Activated CD4-positive, alpha-beta T cell treated with anti-CD3 and anti-CD28 coated beads for 1 hour (primary cell): ENCODE measurements at regions not wholly inside any gene's neighbourhood (a gene's known extent, or its start where the extent isn't known, plus 50 kb on each side); places are given as distances from the start of the nearest gene placed in this dataset.
"Not testable (repeated sequence)": the region's sequence is repeated elsewhere in the genome, so short reads cannot be mapped to it uniquely, and the experiment has no call there.

Experiments
- DNase-seq: peaks from one replicate; pipeline ENCODE4 v3.0.0-alpha.2; 2020

GRCh38 chr3:194028434-194029004, 107.4 kb upstream of the HES1 start:
- DNase-seq = no peak

GRCh38 chr3:194029846-194030245, 106.1 kb upstream of the HES1 start:
- no peak for DNase-seq

DNA sequence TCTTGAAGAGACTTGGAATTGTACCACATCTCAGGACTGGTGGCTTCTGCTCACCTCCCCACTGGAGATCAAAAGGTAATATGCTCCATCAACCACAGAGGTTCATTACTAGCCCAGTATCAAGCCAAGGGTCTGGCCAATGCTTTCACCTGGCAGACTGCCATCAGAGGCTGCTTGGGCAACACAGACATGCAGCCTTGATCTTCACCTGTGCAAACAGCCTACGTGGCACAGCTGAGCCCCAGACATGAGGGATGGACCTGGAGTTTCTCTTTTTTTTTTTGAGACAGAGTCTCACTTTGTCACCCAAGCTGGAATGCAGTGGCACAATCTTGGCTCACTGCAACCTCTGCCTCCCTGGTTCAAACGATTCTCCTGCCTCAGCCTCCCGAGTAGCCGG, 105.6 kb upstream of the HES1 start:
- DNase-seq = no peak

DNA sequence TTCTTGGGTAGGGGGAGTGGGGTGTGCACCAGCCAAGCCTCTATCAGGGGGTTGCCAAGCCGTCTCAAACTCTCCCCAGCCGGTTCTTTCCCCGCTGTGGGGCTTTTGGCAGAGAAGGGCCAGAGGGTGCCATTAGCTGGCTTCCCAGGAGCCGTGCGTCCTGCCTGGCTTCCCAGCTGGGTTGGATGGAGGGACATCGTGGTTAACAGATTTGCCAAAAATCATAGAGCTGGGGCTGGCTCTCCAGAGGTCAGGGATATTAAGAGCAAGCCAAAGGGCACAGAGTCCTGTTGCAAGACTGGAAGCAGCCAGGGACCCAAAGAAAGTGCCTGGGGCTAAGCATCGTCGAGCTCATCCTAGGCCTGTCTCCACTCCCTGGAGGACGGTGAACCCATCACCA, 104.6 kb upstream of the HES1 start:
- DNase-seq = no peak

GRCh38 chr3:194031867-194032635, 103.9 kb upstream of the HES1 start:
- no peak for DNase-seq

DNA sequence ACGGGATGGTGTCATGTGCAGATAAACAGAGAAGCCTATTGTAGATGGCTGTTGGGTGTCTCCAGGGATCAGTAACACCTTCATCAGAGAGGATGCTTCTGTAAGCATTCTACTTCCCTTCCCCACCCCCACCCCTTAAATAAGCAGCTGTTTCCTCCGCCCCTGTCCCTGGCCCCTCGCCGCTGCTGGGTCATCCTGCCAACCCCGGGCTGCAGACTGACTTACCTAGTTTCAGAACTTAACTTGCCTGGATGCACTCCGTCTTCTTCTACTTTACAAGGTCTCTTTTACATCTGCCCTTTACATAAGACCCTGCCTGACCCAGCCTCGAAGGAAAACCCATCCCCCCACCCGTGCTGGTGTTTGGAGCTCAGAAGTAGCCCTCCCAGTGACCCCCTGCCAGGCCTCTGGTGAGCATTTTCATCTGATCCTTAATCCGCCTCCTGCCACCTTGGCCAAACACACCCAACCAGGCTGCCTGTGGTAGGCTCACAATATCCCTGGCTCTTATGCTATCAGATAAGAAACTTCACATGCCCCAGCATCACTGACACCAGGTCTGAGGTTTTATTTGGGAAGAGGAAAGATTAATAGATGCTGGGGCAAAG, 103.0 kb upstream of the HES1 start:
- no peak for DNase-seq

DNA sequence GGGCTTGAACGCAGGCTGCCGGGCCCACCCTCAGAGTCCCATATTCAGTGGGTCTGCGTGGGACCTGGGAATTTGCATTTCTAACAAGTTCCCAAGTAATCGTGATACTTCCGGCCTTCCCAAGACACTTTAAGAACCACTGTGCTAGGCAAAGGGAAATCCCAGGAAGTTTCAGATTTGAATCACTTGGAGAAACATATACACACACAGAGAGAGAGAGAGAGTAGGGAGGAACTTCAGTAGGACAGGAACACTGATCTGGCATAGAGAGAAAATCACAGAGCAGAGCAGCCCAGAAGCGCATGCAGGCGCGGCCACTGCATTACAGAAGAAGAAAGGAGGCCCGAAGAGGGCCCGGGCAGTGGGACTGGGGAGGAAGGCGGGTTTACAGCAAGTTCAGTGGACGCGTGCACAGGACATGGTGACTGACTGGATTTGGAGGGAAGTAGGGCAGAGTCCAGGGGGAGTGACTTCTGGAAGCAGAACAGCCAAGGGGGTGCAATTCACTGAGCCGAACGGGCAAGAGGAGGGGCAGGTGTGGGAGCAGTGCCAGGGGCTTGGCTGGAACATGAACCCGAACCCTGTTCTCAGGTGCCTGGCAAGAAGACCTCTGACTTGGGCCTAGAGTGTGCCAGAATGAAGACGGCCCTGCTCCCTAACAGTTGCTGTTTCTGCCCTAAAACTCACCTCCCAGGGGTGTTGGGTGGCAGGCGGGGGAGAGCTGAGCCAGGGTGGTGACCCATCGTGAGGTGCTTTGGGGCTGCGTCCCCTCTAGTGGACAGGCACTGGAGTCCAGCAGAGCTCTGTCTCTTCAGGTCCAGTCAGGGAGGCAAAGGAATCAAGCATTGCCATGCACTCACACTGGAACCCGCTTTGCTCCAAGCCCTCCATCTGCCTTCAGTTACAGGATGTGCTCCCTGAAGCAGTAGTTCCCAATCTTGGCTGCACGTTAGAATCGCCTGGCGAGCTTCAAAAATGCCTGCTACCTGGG, 101.3 kb upstream of the HES1 start:
- DNase-seq = no peak

- no peak for DNase-seq
Measured at GRCh38 chr3:194035406-194036138, 100.4 kb upstream of the HES1 start.

GRCh38 chr3:194036842-194037241, 99.1 kb upstream of the HES1 start:
- no peak for DNase-seq

GRCh38 chr3:194038346-194038745, 97.6 kb upstream of the HES1 start:
- DNase-seq = not testable (repeated sequence)

- no peak for DNase-seq
Measured at GRCh38 chr3:194038960-194039359, 97.0 kb upstream of the HES1 start.

DNA sequence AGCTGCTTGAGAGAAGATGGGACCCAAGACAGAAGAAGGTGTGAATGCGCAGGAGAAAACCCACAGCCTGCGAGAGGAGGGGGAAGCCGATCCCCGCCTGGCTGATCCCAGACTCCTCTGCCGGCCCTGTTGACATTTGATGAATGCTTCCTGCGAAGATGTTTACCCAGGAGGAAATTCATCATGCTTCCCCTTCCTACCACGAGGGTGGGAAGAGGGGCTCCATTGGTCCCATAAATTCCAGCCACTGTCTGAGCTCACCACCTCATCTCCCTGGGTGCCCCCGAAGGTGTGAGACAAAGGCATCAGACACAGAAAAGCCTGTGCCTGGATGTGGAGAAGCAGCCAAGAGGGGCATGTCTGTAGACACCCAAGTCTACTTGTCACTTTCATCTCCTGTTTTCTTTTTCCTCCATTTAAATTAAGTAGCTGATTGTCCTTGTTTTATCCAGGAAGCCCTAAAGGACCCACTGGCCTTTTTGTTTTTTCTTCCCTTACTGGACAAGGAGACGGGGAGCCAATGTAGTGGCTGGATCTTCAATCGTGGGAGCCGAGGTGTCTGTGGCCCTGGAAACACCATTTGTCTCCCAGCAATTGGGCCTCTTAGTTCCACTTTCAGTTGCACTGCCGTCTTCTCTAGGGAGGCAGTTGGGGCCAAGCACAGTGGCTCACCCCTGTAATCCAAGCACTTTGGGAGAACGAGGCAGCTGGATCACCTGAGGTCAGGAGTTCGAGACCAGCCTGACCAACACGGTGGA, 95.3 kb upstream of the HES1 start:
- DNase-seq = no peak

DNA sequence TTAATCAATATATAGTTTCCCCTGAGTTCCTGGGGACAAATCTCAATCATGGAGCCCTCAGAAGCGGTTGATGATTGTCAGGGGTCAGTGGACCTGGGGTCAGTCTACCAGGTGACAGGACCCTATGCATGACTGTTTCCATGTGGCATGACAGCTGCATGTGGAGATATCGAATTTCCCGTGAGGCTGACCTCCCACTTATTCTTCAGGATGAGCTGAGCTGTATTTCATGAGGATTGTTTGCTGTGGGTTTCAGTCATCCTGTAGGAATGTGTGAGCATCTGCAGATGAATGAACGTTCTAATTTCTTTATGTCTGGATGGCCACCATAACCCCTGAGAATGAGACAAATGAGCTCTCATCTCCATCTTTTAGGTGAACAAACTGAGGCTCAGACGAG, 93.0 kb upstream of the HES1 start:
- no peak for DNase-seq

GRCh38 chr3:194043516-194043915, 92.4 kb upstream of the HES1 start:
- DNase-seq = no peak

DNA sequence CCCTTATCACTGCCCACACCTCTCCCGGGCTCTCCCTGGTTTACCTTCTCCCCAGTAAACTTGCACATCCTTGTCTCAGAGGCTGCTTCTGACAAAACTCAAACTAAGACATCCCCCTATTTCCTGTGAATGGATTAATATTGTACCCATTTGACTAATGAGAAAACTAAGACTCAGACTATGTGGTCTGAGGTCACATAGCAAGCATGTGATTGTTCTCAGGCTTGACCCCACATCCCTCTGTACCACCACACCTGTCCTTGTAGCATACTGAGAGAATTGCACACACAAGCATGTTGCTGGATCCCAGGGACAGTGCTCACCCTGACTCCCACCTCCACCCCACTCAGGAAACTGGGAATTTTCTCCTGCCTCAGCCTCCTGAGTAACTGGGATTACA, 90.7 kb upstream of the HES1 start:
- DNase-seq = no peak

GRCh38 chr3:194045919-194046318, 90.0 kb upstream of the HES1 start:
- DNase-seq = no peak

DNA sequence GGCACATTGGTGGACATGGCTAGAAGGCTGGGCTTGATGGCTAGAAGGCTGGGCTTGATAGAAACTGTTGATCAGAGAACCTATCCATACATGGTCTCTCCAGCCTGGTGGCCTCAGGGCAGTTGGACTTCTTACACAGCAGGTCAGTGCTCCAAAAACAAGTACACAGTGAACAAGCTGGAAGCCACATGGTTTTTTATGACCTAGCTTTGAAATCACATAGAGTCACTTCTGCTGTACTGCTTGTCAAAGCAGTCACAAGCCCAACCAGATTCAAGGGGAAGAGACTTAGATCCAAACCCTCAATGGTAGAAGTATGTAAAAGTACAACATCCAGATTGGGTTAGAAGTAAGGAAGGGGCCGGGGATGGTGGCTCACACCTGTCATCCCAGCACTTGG, 89.4 kb upstream of the HES1 start:
- DNase-seq = no peak

GRCh38 chr3:194046995-194047645, 88.8 kb upstream of the HES1 start:
- DNase-seq = no peak

- DNase-seq = no peak
Measured at GRCh38 chr3:194049394-194049793, 86.6 kb upstream of the HES1 start.

- DNase-seq = no peak
Measured at GRCh38 chr3:194050782-194051320, 85.1 kb upstream of the HES1 start.
